OCI-LY1 (cell line): ENCODE measurements at regions not wholly inside any gene's neighbourhood (a gene's known extent, or its start where the extent isn't known, plus 50 kb on each side); places are given as distances from the start of the nearest gene placed in this dataset.

Experiments
- H2AFZ ChIP-seq: fragments of 200-600 bp; sonication (generic), shearing (Covaris generic); 2 replicates; pipeline ENCODE4 v1.6.0; 2014; ENCODE audit warnings: antibody characterized with exemption, mild to moderate bottlenecking, low read length
- H3F3A ChIP-seq: fragments of 200-600 bp; sonication (generic), shearing (Covaris generic); 2 replicates; pipeline ENCODE4 v1.6.0; 2014; ENCODE audit warnings: mild to moderate bottlenecking, antibody characterized with exemption, low read length, moderate library complexity; ENCODE audit not compliant: insufficient read depth
- H3K27ac ChIP-seq: fragments of 200-600 bp; sonication (generic); 2 replicates; pipeline ENCODE4 v1.5.1; 2014; ENCODE audit warnings: low read length, mixed run types, mild to moderate bottlenecking, low read depth; ENCODE audit not compliant: poor library complexity, severe bottlenecking
- H3K27me3 ChIP-seq: fragments of 200-600 bp; sonication (generic); 2 replicates; pipeline ENCODE4 v1.6.0; 2014; ENCODE audit warnings: antibody characterized with exemption, mild to moderate bottlenecking, low read length, moderate library complexity; ENCODE audit not compliant: insufficient read depth
- H3K36me3 ChIP-seq: fragments of 200-600 bp; sonication (generic); 2 replicates; pipeline ENCODE4 v1.6.1; 2014; ENCODE audit warnings: mild to moderate bottlenecking, antibody characterized with exemption, low read length, moderate library complexity, mixed read lengths; ENCODE audit not compliant: insufficient read depth
- H3K4me1 ChIP-seq: fragments of 200-600 bp; sonication (generic); 2 replicates; pipeline ENCODE4 v1.5.1; 2014; ENCODE audit warnings: mild to moderate bottlenecking, low read length, moderate library complexity; ENCODE audit not compliant: insufficient read depth, severe bottlenecking
- H3K4me2 ChIP-seq: fragments of 200-600 bp; sonication (generic), shearing (Covaris generic); 2 replicates; pipeline ENCODE4 v1.6.1; 2014; ENCODE audit warnings: low read length
- H3K4me3 ChIP-seq: fragments of 200-600 bp; sonication (generic); 2 replicates; pipeline ENCODE4 v1.5.1; 2014; ENCODE audit warnings: low read length, low read depth, mild to moderate bottlenecking, mixed read lengths; ENCODE audit not compliant: poor library complexity, severe bottlenecking
- H3K79me2 ChIP-seq: fragments of 200-600 bp; shearing (Covaris generic); 2 replicates; pipeline ENCODE4 v1.6.1; 2016; ENCODE audit warnings: mixed run types, low read length, mixed read lengths; ENCODE audit not compliant: insufficient read depth
- H3K9ac ChIP-seq: fragments of 200-600 bp; sonication (generic), shearing (Covaris generic); 2 replicates; pipeline ENCODE4 v1.6.1; 2014; ENCODE audit warnings: mild to moderate bottlenecking, low read length, mixed read lengths
- H3K9me2 ChIP-seq: fragments of 200-600 bp; sonication (generic), shearing (Covaris generic); 2 replicates; pipeline ENCODE4 v1.6.1; 2014; ENCODE audit warnings: low read depth, mild to moderate bottlenecking, low read length, mixed read lengths
- H3K9me3 ChIP-seq: fragments of 200-600 bp; shearing (Covaris generic); 2 replicates; pipeline ENCODE4 v1.6.1; 2014; ENCODE audit warnings: low read length, mixed read lengths
- H4K20me1 ChIP-seq: fragments of 200-600 bp; sonication (generic), shearing (Covaris generic); 2 replicates; pipeline ENCODE4 v1.6.0; 2016; ENCODE audit warnings: mild to moderate bottlenecking, low read length; ENCODE audit not compliant: insufficient read depth
- EZH2 ChIP-seq: fragments of 200-600 bp; sonication (generic), shearing (Covaris generic); IDR thresholded peaks from 2 replicates; pipeline ENCODE4 v1.8.0; 2017; ENCODE audit warnings: borderline replicate concordance, mixed run types, mild to moderate bottlenecking, antibody characterized with exemption, low read length, moderate library complexity, mixed read lengths
- TF ChIP-seq, protein P1 (sequence below): fragments of 200-600 bp; sonication (generic), shearing (Covaris generic); IDR thresholded peaks from 2 replicates; pipeline ENCODE4 v1.5.1; 2017; ENCODE audit warnings: mild to moderate bottlenecking, antibody characterized with exemption, low read length, moderate library complexity, mixed read lengths

DNA sequence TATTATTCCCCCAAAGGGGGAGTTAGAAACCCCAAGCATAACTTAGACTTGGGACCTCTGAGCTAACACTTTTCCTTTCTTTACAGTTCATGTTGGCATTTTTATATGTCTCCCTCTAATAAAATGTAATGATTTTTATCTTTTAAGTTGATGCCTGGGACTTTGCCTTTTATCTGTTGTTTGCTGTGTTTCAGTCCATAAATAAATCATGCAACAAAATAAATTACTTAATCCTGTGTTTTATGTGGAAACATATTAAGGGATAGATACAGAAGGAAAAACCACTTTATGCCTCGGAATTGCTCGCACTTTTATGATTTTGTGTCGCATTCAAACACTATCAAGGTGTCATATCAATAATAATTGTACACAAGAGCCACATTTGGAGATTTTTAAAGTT lies 93.7 kb upstream of the TBC1D5 start:
- H3K27me3 ChIP-seq = no peaks in the 10 kb centered on the region

DNA sequence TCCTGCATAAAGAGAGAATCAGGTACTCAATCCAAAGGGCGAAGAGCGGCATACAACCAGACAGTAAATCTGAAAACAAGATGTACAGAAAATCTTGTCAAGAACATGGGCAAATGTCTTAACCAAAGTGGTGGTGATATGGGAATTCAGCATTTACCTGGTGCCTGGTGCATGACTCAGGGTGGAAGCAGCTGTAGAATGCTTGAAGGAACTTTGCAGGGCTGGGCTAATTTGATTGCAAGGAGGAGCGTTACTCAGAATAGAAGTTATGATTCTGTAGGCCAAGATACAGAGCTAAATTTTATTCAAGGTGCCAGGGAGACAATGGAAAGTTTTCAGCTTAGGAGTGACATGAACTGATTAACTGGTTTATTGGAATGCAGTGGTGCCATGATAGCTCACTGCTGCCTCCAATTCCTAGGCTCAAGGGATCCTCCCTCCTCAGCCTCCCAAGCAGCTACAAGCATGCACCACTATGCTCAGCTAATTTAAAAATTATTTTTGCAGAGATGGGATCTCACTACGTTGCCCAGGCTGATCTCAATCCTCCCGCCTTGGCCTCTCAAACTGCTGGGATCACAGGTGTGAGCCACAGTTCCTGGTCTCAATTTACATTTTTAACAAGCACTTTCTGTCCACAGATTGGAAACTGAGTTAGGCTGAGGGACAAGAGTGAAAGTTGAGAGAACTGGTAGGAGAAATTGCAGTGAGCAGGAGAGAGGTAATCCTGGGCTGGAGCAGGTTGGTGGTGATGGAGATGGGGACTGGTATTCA lies 91.5 kb upstream of the TBC1D5 start:
- no peak overlapping the region for H2AFZ ChIP-seq
- H3K9me3 ChIP-seq = no peaks in the 10 kb centered on the region
- no peaks in the 10 kb centered on the region for H3K36me3 ChIP-seq
- no peaks in the 10 kb centered on the region for H3K9me2 ChIP-seq
- H3K4me3 ChIP-seq = no peak overlapping the region
- H3K27me3 ChIP-seq = no peaks in the 10 kb centered on the region
- H3K4me2 ChIP-seq = no peak overlapping the region
- no peaks in the 10 kb centered on the region for H3K4me1 ChIP-seq
- no peak overlapping the region for H3K27ac ChIP-seq
- H3K79me2 ChIP-seq = no peaks in the 10 kb centered on the region
- no peaks in the 10 kb centered on the region; the same call in 1 of the 2 replicates for H4K20me1 ChIP-seq
- H3F3A ChIP-seq = no peaks in the 10 kb centered on the region
- no peak for TF ChIP-seq EZH2
- TF ChIP-seq, protein P1, sequence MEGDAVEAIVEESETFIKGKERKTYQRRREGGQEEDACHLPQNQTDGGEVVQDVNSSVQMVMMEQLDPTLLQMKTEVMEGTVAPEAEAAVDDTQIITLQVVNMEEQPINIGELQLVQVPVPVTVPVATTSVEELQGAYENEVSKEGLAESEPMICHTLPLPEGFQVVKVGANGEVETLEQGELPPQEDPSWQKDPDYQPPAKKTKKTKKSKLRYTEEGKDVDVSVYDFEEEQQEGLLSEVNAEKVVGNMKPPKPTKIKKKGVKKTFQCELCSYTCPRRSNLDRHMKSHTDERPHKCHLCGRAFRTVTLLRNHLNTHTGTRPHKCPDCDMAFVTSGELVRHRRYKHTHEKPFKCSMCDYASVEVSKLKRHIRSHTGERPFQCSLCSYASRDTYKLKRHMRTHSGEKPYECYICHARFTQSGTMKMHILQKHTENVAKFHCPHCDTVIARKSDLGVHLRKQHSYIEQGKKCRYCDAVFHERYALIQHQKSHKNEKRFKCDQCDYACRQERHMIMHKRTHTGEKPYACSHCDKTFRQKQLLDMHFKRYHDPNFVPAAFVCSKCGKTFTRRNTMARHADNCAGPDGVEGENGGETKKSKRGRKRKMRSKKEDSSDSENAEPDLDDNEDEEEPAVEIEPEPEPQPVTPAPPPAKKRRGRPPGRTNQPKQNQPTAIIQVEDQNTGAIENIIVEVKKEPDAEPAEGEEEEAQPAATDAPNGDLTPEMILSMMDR = no peak
- H3K9ac ChIP-seq = no peak overlapping the region

More for the DNA sequence above, 93.7 kb upstream of the TBC1D5 start:
- H3K36me3 ChIP-seq = no peaks in the 10 kb centered on the region
- no peaks in the 10 kb centered on the region for H3K9me2 ChIP-seq
- no peak for TF ChIP-seq EZH2
- TF ChIP-seq, protein P1 = no peak
- no peak overlapping the region for H3K4me2 ChIP-seq
- H3F3A ChIP-seq = no peaks in the 10 kb centered on the region
- H3K9me3 ChIP-seq = no peaks in the 10 kb centered on the region
- no peaks in the 10 kb centered on the region; the same call in 1 of the 2 replicates for H4K20me1 ChIP-seq
- H3K79me2 ChIP-seq = no peaks in the 10 kb centered on the region
- no peak overlapping the region for H3K4me3 ChIP-seq
- H3K4me1 ChIP-seq = no peaks in the 10 kb centered on the region
- H2AFZ ChIP-seq = no peak overlapping the region
- H3K9ac ChIP-seq = no peak overlapping the region
- H3K27ac ChIP-seq = no peak overlapping the region

GRCh38 chr3:17832016-17832415 lies 89.6 kb upstream of the TBC1D5 start:
- Histone ChIP-seq H3K4me3 (no peak overlapping the region), H3K9ac (no peak overlapping the region), H3K9me3 (no peaks in the 10 kb centered on the region), H3F3A (no peaks in the 10 kb centered on the region), H4K20me1 (no peaks in the 10 kb centered on the region; the same call in 1 of the 2 replicates), H3K4me2 (no peak overlapping the region), H3K79me2 (no peaks in the 10 kb centered on the region), H2AFZ (no peak overlapping the region), H3K27me3 (no peaks in the 10 kb centered on the region), H3K4me1 (no peaks in the 10 kb centered on the region), H3K27ac (no peak overlapping the region), H3K36me3 (no peaks in the 10 kb centered on the region), H3K9me2 (no peaks in the 10 kb centered on the region)
- TF ChIP-seq, protein P1 = no peak
- no peak for TF ChIP-seq EZH2
